ENCODE measurements at regions not wholly inside any gene's neighbourhood (a gene's known extent, or its start where the extent isn't known, plus 50 kb on each side); places are given as distances from the start of the nearest gene placed in this dataset.

GRCh38 chr1:232191560-232191959, 438.4 kb downstream of the SIPA1L2 start:
- no peaks in the 10 kb centered on the region for H3K27me3 ChIP-seq (ENCODE audit: control insufficient read depth in 1 of 2, insufficient read depth in 2 of 2, low read length in 2 of 2)
- no peak overlapping the region for H3K9ac ChIP-seq (ENCODE audit: low read depth in 1 of 2, low read length in 2 of 2)
- no peak overlapping the region for H3K27ac ChIP-seq (ENCODE audit: low read depth, low read length)
- H3K4me1 ChIP-seq (ENCODE audit: control insufficient read depth in 1 of 2, insufficient read depth in 2 of 2, low read length in 2 of 2) = peaks cover 0 to 10% of the 10 kb centered on the region in 2 donors
- no peaks in the 10 kb centered on the region for H3K36me3 ChIP-seq (ENCODE audit: control insufficient read depth in 1 of 2, insufficient read depth in 2 of 2, low read length in 2 of 2)
- no peaks in the 10 kb centered on the region for H3K9me3 ChIP-seq (ENCODE audit: control insufficient read depth in 1 of 2, low read length in 2 of 2)
- no peak overlapping the region for H3K4me3 ChIP-seq (ENCODE audit: low read depth in 1 of 2, low read length in 2 of 2)

DNA sequence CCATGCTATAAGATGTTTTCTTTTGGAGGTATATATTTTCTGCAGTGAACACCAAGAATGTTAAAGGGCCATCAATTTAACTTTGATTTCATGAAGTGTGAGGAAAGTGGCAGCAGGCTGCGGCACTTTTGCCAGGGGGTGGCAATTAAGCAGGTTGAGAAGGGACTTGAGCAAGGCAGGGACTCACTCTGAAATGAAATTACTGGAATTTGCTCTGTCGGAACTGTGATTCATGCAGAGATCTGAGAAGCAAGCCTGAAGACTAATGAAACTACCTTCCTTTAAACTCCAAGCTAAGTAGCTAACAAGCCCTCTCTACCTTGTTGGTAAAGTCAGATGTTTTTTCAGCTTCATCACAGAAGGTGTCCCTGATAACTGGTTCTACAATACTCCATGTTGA, 441.6 kb downstream of the SIPA1L2 start:
- Histone ChIP-seq H3K4me3 (ENCODE audit: low read depth in 1 of 2, low read length in 2 of 2) (no peak overlapping the region), H3K9me3 (ENCODE audit: control insufficient read depth in 1 of 2, low read length in 2 of 2) (no peaks in the 10 kb centered on the region), H3K4me1 (ENCODE audit: control insufficient read depth in 1 of 2, insufficient read depth in 2 of 2, low read length in 2 of 2) (peaks cover 0 to 8% of the 10 kb centered on the region in 2 donors), H3K36me3 (ENCODE audit: control insufficient read depth in 1 of 2, insufficient read depth in 2 of 2, low read length in 2 of 2) (no peaks in the 10 kb centered on the region), H3K9ac (ENCODE audit: low read depth in 1 of 2, low read length in 2 of 2) (no peak overlapping the region), H3K27me3 (ENCODE audit: control insufficient read depth in 1 of 2, insufficient read depth in 2 of 2, low read length in 2 of 2) (no peaks in the 10 kb centered on the region), H3K27ac (ENCODE audit: low read depth, low read length) (no peak overlapping the region)

DNA sequence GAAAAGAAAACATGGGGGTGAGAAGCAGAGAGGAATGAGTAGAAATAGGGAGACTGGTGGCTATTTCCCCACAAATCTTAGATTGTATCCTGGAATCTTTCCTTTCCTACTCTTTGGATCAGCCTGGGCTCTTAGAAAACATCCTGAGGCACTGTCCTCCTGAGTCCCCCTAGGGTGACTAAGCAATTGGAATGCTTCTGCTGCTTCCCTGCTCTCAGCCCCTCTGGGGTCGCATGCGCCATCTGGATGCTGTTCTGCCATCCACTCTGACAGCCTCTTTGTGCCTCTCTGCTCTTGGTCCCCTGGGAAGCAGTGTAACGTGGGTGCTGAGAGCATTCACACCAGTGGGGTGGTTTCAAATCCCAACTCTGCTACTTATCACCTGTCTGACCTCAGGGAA, 443.0 kb downstream of the SIPA1L2 start:
- Histone ChIP-seq H3K36me3 (ENCODE audit: control insufficient read depth in 1 of 2, insufficient read depth in 2 of 2, low read length in 2 of 2) (no peaks in the 10 kb centered on the region), H3K9ac (ENCODE audit: low read depth in 1 of 2, low read length in 2 of 2) (no peak overlapping the region), H3K27ac (ENCODE audit: low read depth, low read length) (no peak overlapping the region), H3K4me1 (ENCODE audit: control insufficient read depth in 1 of 2, insufficient read depth in 2 of 2, low read length in 2 of 2) (no peaks in the 10 kb centered on the region), H3K27me3 (ENCODE audit: control insufficient read depth in 1 of 2, insufficient read depth in 2 of 2, low read length in 2 of 2) (no peaks in the 10 kb centered on the region), H3K9me3 (ENCODE audit: control insufficient read depth in 1 of 2, low read length in 2 of 2) (no peaks in the 10 kb centered on the region), H3K4me3 (ENCODE audit: low read depth in 1 of 2, low read length in 2 of 2) (no peak overlapping the region)

GRCh38 chr1:232184561-232185530, 445.1 kb downstream of the SIPA1L2 start:
- Histone ChIP-seq H3K4me3 (ENCODE audit: low read depth in 1 of 2, low read length in 2 of 2) (no peak overlapping the region), H3K9ac (ENCODE audit: low read depth in 1 of 2, low read length in 2 of 2) (no peak overlapping the region), H3K36me3 (ENCODE audit: control insufficient read depth in 1 of 2, insufficient read depth in 2 of 2, low read length in 2 of 2) (no peaks in the 10 kb centered on the region), H3K4me1 (ENCODE audit: control insufficient read depth in 1 of 2, insufficient read depth in 2 of 2, low read length in 2 of 2) (no peaks in the 10 kb centered on the region), H3K27ac (ENCODE audit: low read depth, low read length) (no peak overlapping the region), H3K27me3 (ENCODE audit: control insufficient read depth in 1 of 2, insufficient read depth in 2 of 2, low read length in 2 of 2) (no peaks in the 10 kb centered on the region), H3K9me3 (ENCODE audit: control insufficient read depth in 1 of 2, low read length in 2 of 2) (no peaks in the 10 kb centered on the region)

DNA sequence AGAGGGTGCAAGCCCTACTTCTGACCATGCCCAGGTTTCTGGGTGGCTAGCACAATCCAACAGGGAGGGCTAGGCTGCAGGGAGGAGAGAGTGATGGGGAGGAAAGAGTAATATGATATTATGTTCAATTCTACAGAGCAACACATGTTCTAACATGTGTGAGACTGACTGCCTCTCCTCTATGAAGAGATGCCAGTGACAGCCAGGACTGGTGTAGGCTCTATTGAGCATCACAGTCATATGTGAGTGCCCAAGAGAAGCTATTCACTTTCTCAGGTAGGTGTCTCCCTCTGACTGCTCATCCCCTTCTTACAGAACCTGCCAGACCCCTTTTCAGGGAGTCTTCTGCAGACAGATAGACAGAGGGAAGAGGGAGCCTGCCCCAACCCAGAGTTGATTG, 446.1 kb downstream of the SIPA1L2 start:
- H3K4me3 ChIP-seq (ENCODE audit: low read depth in 1 of 2, low read length in 2 of 2) = no peak overlapping the region
- H3K9ac ChIP-seq (ENCODE audit: low read depth in 1 of 2, low read length in 2 of 2) = no peak overlapping the region
- H3K4me1 ChIP-seq (ENCODE audit: control insufficient read depth in 1 of 2, insufficient read depth in 2 of 2, low read length in 2 of 2) = no peaks in the 10 kb centered on the region
- no peaks in the 10 kb centered on the region for H3K27me3 ChIP-seq (ENCODE audit: control insufficient read depth in 1 of 2, insufficient read depth in 2 of 2, low read length in 2 of 2)
- H3K36me3 ChIP-seq (ENCODE audit: control insufficient read depth in 1 of 2, insufficient read depth in 2 of 2, low read length in 2 of 2) = no peaks in the 10 kb centered on the region
- H3K27ac ChIP-seq (ENCODE audit: low read depth, low read length) = no peak overlapping the region
- no peaks in the 10 kb centered on the region for H3K9me3 ChIP-seq (ENCODE audit: control insufficient read depth in 1 of 2, low read length in 2 of 2)

- Histone ChIP-seq H3K4me1 (ENCODE audit: control insufficient read depth in 1 of 2, insufficient read depth in 2 of 2, low read length in 2 of 2) (no peaks in the 10 kb centered on the region), H3K4me3 (ENCODE audit: low read depth in 1 of 2, low read length in 2 of 2) (no peak overlapping the region), H3K36me3 (ENCODE audit: control insufficient read depth in 1 of 2, insufficient read depth in 2 of 2, low read length in 2 of 2) (no peaks in the 10 kb centered on the region), H3K27me3 (ENCODE audit: control insufficient read depth in 1 of 2, insufficient read depth in 2 of 2, low read length in 2 of 2) (no peaks in the 10 kb centered on the region), H3K9me3 (ENCODE audit: control insufficient read depth in 1 of 2, low read length in 2 of 2) (no peaks in the 10 kb centered on the region), H3K9ac (ENCODE audit: low read depth in 1 of 2, low read length in 2 of 2) (no peak overlapping the region), H3K27ac (ENCODE audit: low read depth, low read length) (no peak overlapping the region)
Measured at GRCh38 chr1:232183266-232183800, 446.6 kb downstream of the SIPA1L2 start.

DNA sequence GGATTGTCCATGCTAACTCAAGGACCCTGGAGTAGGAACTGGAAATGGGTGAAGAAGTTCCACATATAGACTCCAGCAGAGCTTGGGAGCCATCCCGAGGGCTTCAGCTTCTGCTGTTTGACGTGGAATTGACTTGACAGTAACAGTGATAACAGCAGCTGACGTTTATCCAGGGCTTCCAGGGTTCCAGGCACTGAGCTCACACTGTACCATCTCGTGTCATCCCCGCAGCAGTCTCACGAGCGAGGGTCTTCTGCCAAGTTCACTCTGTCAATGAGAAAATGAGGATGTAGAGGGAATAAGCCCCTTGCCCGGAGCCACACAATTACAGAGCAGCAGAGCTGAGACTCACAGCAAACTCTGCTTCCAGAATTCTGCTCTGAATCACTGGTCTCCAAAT, 447.7 kb downstream of the SIPA1L2 start:
- H3K36me3 ChIP-seq (ENCODE audit: control insufficient read depth in 1 of 2, insufficient read depth in 2 of 2, low read length in 2 of 2) = no peaks in the 10 kb centered on the region
- H3K9me3 ChIP-seq (ENCODE audit: control insufficient read depth in 1 of 2, low read length in 2 of 2) = no peaks in the 10 kb centered on the region
- no peaks in the 10 kb centered on the region for H3K4me1 ChIP-seq (ENCODE audit: control insufficient read depth in 1 of 2, insufficient read depth in 2 of 2, low read length in 2 of 2)
- no peaks in the 10 kb centered on the region for H3K27me3 ChIP-seq (ENCODE audit: control insufficient read depth in 1 of 2, insufficient read depth in 2 of 2, low read length in 2 of 2)
- H3K27ac ChIP-seq (ENCODE audit: low read depth, low read length) = no peak overlapping the region
- H3K4me3 ChIP-seq (ENCODE audit: low read depth in 1 of 2, low read length in 2 of 2) = no peak overlapping the region
- no peak overlapping the region for H3K9ac ChIP-seq (ENCODE audit: low read depth in 1 of 2, low read length in 2 of 2)

GRCh38 chr1:232180779-232181136, 449.2 kb downstream of the SIPA1L2 start:
- no peaks in the 10 kb centered on the region for H3K36me3 ChIP-seq (ENCODE audit: control insufficient read depth in 1 of 2, insufficient read depth in 2 of 2, low read length in 2 of 2)
- no peak overlapping the region for H3K27ac ChIP-seq (ENCODE audit: low read depth, low read length)
- no peak overlapping the region for H3K9ac ChIP-seq (ENCODE audit: low read depth in 1 of 2, low read length in 2 of 2)

GRCh38 chr1:232179896-232180778, 449.8 kb downstream of the SIPA1L2 start:
- H3K27ac ChIP-seq (ENCODE audit: low read depth, low read length) = no peak overlapping the region
- no peak overlapping the region for H3K4me3 ChIP-seq (ENCODE audit: low read depth in 1 of 2, low read length in 2 of 2)
- H3K36me3 ChIP-seq (ENCODE audit: control insufficient read depth in 1 of 2, insufficient read depth in 2 of 2, low read length in 2 of 2) = no peaks in the 10 kb centered on the region

More at GRCh38 chr1:232180779-232181136, 449.2 kb downstream of the SIPA1L2 start:
- Histone ChIP-seq H3K9me3 (ENCODE audit: control insufficient read depth in 1 of 2, low read length in 2 of 2) (no peaks in the 10 kb centered on the region), H3K4me3 (ENCODE audit: low read depth in 1 of 2, low read length in 2 of 2) (no peak overlapping the region), H3K4me1 (ENCODE audit: control insufficient read depth in 1 of 2, insufficient read depth in 2 of 2, low read length in 2 of 2) (no peaks in the 10 kb centered on the region), H3K27me3 (ENCODE audit: control insufficient read depth in 1 of 2, insufficient read depth in 2 of 2, low read length in 2 of 2) (no peaks in the 10 kb centered on the region)

DNA sequence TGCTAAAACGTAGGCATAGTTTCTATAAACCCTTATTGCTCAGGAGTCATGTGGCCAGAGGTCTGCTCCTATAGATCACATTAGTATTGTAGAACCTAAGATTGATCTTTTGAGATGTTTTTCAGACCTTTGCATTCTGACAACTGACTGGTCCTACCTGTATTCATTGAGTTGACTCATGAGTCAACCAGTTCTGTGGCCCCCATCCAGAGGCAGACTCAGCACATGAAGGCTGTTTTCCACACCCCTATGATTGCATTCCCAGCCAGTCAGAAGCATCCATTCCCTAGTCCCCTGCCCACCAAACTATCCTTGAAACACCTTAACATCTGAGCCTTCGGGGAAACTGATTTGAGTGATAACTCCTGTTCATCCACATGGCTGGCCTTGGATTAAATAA, 451.7 kb downstream of the SIPA1L2 start:
- Histone ChIP-seq H3K27me3 (ENCODE audit: control insufficient read depth in 1 of 2, insufficient read depth in 2 of 2, low read length in 2 of 2) (peaks cover 0 to 4% of the 10 kb centered on the region in 2 donors), H3K9ac (ENCODE audit: low read depth in 1 of 2, low read length in 2 of 2) (no peak overlapping the region), H3K36me3 (ENCODE audit: control insufficient read depth in 1 of 2, insufficient read depth in 2 of 2, low read length in 2 of 2) (no peaks in the 10 kb centered on the region), H3K9me3 (ENCODE audit: control insufficient read depth in 1 of 2, low read length in 2 of 2) (no peaks in the 10 kb centered on the region), H3K4me3 (ENCODE audit: low read depth in 1 of 2, low read length in 2 of 2) (no peak overlapping the region), H3K27ac (ENCODE audit: low read depth, low read length) (no peak overlapping the region), H3K4me1 (ENCODE audit: control insufficient read depth in 1 of 2, insufficient read depth in 2 of 2, low read length in 2 of 2) (no peaks in the 10 kb centered on the region)

More at GRCh38 chr1:232179896-232180778, 449.8 kb downstream of the SIPA1L2 start:
- Histone ChIP-seq H3K27me3 (ENCODE audit: control insufficient read depth in 1 of 2, insufficient read depth in 2 of 2, low read length in 2 of 2) (no peaks in the 10 kb centered on the region), H3K9me3 (ENCODE audit: control insufficient read depth in 1 of 2, low read length in 2 of 2) (no peaks in the 10 kb centered on the region), H3K9ac (ENCODE audit: low read depth in 1 of 2, low read length in 2 of 2) (no peak overlapping the region), H3K4me1 (ENCODE audit: control insufficient read depth in 1 of 2, insufficient read depth in 2 of 2, low read length in 2 of 2) (no peaks in the 10 kb centered on the region)
